PC-9 (cell line): ENCODE measurements at regions not wholly inside any gene's neighbourhood (a gene's known extent, or its start where the extent isn't known, plus 50 kb on each side); places are given as distances from the start of the nearest gene placed in this dataset.

Experiments used
- EZH2 ChIP-seq: fragments of 200-600 bp; sonication (generic); IDR thresholded peaks from 2 replicates; pipeline ENCODE4 v1.8.0; 2017; ENCODE audit warnings: antibody characterized with exemption, low read depth
- TF ChIP-seq, protein P1 (sequence below): fragments of 200-600 bp; sonication (generic); conservative IDR thresholded peaks from 2 replicates; pipeline ENCODE4 v1.6.1; 2017; ENCODE audit warnings: mixed run types, antibody characterized with exemption, mild to moderate bottlenecking, moderate library complexity

DNA sequence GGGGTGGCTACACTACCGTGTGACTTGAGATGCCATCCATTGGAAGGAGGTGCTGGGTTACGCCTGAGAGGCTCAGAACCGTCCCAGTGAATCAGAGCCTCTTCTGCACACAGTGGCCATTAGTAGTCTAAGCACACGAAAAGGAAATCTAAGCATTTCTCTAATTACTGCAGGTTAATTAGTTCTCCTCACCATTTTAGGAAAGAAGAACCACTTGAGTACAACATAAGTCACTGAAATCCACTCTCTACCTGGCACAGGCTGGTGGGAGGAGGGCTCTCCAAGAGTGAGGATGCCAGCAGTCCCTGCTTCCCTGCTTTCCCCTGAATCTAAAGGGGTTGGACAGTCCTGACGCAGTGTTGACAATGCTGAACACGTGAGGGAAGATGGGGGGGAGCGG, 606.3 kb downstream of the NPHP4 start:
- TF ChIP-seq, protein P1, sequence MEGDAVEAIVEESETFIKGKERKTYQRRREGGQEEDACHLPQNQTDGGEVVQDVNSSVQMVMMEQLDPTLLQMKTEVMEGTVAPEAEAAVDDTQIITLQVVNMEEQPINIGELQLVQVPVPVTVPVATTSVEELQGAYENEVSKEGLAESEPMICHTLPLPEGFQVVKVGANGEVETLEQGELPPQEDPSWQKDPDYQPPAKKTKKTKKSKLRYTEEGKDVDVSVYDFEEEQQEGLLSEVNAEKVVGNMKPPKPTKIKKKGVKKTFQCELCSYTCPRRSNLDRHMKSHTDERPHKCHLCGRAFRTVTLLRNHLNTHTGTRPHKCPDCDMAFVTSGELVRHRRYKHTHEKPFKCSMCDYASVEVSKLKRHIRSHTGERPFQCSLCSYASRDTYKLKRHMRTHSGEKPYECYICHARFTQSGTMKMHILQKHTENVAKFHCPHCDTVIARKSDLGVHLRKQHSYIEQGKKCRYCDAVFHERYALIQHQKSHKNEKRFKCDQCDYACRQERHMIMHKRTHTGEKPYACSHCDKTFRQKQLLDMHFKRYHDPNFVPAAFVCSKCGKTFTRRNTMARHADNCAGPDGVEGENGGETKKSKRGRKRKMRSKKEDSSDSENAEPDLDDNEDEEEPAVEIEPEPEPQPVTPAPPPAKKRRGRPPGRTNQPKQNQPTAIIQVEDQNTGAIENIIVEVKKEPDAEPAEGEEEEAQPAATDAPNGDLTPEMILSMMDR = no peak
- TF ChIP-seq EZH2 = no peak
